NCI-H146 treated with DMSO at 0.1 percent for 48 hours (cell line): ENCODE measurements at regions not wholly inside any gene's neighbourhood (a gene's known extent, or its start where the extent isn't known, plus 50 kb on each side); places are given as distances from the start of the nearest gene placed in this dataset.

Experiments used
- DNase-seq: peaks from one replicate; lab custom pipeline; 2025; ENCODE audit not compliant: unreplicated experiment; lab: John Stamatoyannopoulos, UW

DNA sequence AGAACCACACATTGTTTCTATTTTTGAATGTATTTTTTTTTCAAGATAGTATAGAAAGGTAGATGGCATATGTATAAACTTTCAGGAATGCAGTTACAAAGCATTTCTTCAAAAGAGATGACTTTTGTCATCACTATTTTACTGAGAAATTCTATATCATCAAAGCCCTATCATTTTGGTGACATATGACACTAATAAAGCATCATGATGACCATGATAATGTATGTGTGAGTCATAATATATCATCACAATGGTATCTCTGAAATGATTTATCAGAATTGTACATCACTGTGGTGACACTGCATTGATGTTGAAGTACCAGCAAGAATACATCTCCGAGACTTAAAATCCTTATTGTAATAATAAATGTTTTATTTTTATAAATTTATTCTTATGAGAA is 1740.8 kb downstream of the PCDH7 start:
- DNase-seq, result no peak

GRCh38 chr4:32462944-32463343 is 1742.8 kb downstream of the PCDH7 start:
- DNase-seq, result peak; percentile 7

- DNase-seq, result no peak
Measured at GRCh38 chr4:32470087-32470585, 1750.0 kb downstream of the PCDH7 start.

GRCh38 chr4:32472918-32473317 is 1752.7 kb downstream of the PCDH7 start:
- no peak for DNase-seq

GRCh38 chr4:32475710-32476109 is 1755.5 kb downstream of the PCDH7 start:
- peak; percentile 26 for DNase-seq

DNA sequence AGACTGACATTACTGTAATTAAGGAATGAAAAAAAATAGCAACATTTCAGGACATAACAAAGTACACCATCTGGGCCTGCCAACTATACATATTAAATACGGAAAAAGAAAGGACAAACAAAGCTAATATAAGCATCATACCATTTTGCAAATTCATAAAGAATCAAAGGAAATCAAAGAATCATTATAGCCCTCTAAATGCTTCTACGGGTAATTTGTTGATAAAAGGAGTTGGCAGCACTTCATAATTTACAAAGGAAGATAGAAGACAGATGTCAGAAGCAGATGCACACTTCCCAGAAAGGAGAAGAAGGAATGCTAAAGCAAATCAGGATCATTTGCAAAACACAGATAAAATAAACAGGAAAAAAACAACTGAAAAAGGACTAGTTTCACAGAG is 1757.3 kb downstream of the PCDH7 start:
- no peak for DNase-seq

- DNase-seq, result no peak
Measured at GRCh38 chr4:32485956-32486355, 1765.8 kb downstream of the PCDH7 start.

- DNase-seq, result no peak
Measured at GRCh38 chr4:32488690-32489089, 1768.5 kb downstream of the PCDH7 start.

DNA sequence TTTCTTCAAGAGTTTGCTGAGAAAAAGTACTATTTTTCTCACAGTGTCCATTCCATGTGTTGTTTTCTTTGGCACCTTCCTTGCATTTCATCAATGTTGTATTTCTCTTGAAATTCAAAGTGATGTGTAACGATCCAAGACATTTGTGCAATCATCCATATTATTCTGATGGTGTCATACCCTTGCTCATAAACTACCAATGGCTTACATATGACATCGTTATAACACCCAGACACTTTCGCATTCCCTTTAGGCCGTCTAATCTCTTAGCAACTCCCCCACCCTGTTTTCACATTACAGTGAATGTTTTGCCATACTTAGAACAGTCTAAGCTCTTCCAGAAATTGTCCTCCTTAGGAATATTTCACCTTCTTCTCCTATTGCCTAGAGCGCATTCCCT is 1779.0 kb downstream of the PCDH7 start:
- DNase-seq, result no peak

DNA sequence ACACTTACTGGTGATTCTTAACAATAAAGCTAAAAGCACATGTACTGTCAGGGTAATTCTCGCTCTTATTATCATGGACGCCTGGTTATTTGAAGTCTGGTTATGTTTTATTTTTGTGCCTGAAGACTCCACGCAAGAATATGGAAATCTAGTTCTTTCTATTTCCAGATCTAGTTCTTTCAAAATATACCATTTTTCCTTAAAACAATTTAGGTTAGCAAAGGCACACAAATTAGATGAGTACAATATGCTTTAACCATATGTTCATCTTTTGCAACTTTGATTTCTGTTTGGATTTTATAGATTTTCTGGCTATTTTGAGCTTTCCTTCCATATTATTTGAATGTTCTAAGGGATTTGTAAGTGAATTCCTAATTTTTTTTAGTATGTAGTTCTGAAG is 1783.1 kb downstream of the PCDH7 start:
- no peak for DNase-seq

DNA sequence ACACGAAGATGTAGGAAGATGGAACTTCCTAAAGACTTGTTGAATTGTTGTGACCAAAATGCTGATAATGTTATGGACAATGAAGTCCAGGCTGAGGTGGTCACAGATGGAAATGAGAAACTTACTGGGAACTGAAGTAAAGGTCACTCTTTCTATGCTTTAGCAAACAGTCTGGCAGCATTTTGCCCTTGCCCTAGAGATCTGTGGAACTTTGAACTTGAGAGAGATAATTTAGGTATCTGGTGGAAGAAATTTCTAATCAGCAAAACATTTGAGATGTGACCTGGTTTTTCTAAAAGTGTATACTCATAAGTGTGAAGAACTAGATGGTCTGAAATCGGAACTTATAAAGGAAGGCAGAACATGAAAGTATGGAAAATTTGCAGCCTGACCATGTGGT is 1785.9 kb downstream of the PCDH7 start:
- DNase-seq, result no peak

DNA sequence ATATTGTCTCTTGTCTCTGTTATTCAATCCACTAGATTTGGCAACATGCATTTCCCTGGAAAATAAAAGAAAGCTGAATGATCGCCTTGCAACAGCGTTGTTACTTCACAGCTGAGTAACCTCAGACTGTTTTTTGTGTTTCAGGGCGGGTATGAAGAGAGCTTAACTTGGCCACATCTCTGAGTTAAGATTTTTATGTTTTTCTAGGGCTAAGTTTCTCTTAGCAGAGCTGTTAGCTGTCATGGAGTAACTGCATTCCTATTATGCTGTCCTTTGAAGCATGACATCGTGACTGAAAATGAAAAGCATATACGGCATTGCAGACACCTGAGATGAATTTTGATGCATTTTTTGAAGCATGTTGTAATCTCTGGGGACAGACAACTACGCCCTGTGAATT is 1798.9 kb downstream of the PCDH7 start:
- no peak for DNase-seq

GRCh38 chr4:32525420-32525819 is 1805.3 kb downstream of the PCDH7 start:
- DNase-seq, result no peak

- DNase-seq, result no peak
Measured at GRCh38 chr4:32544846-32545245, 1824.7 kb downstream of the PCDH7 start.

DNA sequence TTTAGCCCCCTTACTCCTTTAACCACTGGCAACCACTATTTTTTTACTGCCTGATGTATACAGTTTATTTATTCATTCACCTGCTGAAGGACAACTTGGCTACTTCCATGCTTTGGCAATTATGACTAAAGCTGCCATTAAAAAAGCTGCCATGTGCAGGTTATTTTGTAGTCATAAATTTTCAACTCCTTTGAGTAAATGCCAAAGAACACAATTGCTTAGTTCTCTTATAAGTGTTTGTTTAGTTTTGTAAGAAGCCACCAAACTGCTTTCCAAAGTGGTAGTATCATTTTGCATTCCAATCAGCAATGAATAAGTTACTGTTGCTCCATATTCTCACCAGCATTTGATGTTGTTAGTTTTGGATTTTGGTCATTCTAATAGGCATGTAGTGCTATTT is 1831.8 kb downstream of the PCDH7 start:
- no peak for DNase-seq

- no peak for DNase-seq
Measured at GRCh38 chr4:32560306-32560705, 1840.1 kb downstream of the PCDH7 start.

GRCh38 chr4:32562010-32562409 is 1841.8 kb downstream of the PCDH7 start:
- DNase-seq, result no peak

DNA sequence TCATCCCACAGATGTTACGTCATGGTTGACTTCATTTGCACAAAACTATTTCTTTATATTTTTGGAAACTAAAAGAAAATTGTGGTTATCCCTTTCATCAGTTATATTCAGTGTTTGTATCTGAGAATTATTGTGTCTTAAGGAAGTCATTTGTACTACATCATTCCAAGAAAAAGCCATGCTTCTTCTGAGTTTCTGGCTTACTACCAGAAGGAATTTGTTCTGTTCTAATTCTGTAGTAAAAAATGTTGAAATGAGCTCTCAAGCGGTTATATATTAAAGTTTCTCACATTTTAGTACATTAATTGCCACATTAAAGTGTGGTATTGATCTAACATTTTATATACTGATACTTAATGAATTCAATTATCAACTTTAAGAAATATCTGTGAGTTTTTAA is 1844.5 kb downstream of the PCDH7 start:
- no peak for DNase-seq

DNA sequence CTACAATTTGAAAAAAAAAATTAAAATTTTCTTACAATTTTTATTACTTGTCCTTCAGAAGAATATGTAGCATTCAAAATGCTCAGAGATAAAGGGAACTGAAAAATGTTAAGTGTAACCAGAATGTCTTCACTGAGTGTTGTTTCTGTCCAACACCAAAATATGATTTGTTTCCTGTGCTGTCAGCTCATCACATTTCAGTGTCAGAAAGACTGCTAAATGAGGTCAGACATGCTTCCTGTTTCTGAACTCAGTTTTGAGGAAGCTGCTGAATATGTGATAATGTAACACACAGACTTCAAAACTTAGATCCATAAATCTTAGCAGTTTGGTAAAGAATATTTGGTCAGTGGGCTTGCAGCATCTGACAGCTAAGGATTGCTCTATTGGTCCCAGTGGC is 1849.7 kb downstream of the PCDH7 start:
- DNase-seq, result no peak

- no peak for DNase-seq
Measured at GRCh38 chr4:32572366-32572765, 1852.2 kb downstream of the PCDH7 start.

DNA sequence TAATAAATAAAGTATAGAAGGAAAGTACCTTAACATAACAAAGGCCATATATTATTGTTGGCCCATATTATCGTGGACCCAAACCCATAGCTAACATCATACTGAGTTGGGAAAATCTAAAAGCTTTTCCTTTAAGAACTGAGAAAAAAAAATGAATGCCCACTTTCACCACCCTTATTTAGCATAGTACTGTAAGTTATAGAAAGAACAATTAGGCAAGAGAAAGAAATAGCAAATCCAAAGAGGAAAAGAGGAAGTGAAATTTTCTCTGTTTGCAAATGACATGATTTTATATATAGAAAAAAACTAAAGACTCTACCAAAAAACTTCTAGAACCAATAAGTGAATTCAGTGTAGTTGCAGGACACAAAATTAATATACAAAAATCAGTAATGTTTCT is 1854.6 kb downstream of the PCDH7 start:
- DNase-seq, result no peak

- no peak for DNase-seq
Measured at GRCh38 chr4:32589097-32589496, 1868.9 kb downstream of the PCDH7 start.

DNA sequence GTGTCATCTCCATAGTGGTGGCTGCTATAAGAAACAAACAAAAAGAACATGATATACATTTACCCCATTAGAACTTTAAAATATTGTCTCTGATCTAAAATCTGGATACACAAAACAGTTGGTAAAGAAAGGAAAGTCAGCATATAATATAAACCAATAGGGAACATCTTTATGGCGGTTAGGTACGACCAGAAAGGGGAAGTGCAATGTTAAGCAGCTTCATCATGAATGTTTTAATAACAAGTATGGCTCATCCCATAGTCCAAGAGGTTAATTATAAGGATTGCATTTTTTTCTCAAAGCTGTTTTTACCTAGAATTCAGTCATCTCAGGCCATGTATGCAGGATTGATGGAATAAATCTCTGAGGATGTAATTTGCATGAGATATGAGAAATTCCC is 1869.7 kb downstream of the PCDH7 start:
- no peak for DNase-seq

GRCh38 chr4:32597354-32597753 is 1877.2 kb downstream of the PCDH7 start:
- no peak for DNase-seq
